CMK (cell line): ENCODE measurements at regions not wholly inside any gene's neighbourhood (a gene's known extent, or its start where the extent isn't known, plus 50 kb on each side); places are given as distances from the start of the nearest gene placed in this dataset.
"Not testable (repeated sequence)": the region's sequence is repeated elsewhere in the genome, so short reads cannot be mapped to it uniquely, and the experiment has no call there.

Experiments
- DNase-seq: peaks from one replicate; pipeline ENCODE4 v3.0.0-alpha.2; 2010; ENCODE audit warnings: low read depth

DNA sequence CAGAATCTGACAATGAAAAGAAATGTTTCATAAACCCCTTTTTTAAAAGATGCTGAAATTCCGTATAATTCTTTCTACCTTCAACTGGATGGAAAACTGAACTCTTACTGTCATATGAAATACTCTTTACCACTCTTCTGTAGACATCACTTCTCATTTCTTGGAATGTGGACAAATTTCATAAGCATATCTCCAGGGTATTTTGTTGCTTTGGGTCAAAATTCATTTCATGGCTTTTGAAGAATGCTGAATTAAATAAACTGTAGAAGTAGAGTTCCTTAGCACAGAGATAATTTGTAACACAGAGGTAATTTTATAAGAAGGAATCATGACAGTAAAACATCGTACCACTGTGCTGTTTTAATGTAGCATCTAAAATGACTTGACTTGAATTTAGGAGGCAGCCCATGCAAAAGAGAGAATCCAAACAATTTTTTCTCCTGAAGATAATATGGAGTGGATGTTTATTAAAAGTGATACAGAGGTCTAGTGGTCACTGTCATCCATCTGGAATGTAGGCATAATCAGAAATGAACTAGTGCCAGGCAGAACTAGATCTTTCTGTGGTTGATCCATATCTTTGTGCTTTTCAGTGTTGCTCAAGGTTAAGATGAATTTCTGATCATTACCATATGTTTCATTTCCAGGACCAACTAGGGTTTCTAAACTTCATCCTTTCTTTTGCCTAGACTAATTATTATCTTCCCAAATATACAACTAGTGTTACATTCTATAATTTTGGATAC lies 492.0 kb downstream of the KIF20B start:
- no peak for DNase-seq

DNA sequence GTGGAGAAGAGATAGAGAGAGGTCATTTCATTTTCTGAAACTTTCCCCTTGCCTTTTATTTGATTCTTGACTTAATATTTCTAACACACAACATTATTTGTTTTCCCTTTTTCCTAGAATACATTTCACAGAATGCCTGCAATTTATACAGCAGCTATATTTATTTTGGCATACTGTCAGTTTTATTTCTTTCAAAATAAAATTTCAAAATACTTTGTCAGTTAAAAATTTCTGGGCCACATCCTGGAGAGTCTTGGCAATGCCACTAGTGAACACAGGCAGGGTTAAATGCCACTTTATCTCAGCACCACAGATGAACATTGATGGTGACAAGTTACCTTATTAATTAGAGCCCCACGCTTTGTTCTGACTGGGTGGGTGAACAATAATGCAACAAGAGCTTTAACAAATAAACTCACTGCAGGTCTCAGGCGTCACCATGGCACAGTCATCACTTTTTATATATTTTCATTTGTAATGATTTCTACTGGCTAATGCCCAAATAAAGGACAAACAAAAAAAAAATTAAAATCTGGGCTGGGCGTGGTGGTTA lies 494.0 kb downstream of the KIF20B start:
- DNase-seq = no peak

DNA sequence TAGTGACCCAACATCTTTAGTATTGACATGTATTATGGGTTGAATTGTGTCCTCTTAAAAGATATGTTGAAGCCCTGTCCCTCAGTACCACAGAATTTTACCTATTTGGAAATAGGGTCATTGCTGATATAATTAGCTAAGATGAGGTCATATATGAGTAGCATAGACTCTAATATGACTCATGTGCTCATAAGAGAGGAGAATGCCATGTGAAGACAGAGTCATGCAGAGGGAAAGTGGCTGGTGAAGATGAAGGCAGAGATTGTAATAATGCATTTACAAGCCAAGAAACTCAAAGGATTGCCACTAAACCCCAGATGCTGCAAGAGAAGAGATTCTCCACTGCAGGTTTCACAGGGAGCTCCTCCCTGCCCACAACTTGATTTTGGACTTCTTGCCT lies 496.4 kb downstream of the KIF20B start:
- no peak for DNase-seq

DNA sequence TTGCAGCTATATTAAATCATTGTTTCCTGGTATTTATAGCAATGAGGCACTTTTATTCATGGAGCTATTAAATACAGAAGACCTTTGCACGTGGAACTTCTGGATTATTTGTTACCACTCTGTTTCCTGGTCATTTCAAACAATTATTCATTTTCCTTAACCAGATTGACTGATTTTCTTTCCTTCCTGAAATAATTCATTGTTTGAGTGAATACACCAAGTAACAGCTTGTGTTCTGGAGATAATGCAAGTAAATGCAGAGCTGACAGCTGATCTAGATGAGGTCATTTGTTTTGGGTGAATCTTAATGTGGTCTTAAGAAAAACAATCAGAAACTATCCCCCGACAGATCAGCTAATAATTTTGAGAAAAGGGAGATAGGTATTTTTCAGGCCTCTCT lies 497.7 kb downstream of the KIF20B start:
- no peak for DNase-seq

DNA sequence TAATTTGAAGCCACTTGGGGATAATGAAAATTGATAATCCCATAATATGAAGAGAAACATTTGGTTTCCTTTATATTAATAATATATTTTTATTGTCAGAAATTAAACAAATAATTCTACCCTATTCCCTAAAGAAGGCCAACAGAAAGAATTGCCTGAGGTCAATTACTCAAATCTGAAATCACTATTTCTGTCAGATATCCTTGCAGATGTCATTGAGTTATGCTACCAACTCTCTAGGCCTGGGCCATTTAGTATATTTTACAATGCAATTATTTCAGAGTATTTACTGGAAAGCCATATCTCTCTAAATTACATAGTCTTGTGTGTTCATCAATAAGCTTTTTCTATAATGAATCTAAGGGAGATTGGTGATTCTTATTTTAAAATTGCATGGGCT lies 498.1 kb downstream of the KIF20B start:
- no peak for DNase-seq

DNA sequence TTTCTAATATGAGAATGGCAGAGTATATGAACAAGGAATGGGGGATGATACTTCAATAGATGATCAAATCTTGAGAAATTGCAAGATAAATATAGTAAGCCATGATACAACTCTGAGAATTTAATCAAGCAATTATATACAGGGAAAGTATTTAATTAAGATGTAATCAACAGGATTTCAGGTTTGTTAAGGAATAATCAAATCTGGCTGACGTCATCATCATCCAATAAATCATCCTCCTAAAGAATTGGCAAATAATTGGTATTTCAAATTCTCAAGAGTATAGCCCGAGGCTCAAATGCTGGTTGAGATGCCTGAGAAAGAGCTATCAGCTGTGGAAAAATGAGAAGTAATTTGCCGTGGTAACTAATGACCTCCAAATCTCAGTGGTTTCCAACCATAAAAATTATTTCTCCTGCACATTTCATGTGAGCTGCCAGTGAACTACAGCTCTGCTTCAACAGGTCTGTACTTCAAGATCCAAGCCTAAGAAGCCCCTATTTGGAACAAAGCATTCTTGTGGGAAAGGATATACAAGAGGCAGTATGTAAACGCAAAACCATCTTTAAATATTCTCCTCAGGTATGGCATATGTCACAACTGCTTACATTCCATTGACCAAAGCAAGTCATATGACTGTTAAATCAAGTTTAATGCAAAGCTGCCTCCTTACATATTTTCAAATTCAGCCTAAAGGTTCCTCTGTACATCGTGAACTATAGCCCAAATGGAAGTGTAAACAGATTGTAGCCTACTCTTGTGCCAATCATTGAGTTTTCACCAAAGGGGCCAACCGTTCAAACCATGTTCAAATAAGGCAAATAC lies 503.0 kb downstream of the KIF20B start:
- DNase-seq = no peak

DNA sequence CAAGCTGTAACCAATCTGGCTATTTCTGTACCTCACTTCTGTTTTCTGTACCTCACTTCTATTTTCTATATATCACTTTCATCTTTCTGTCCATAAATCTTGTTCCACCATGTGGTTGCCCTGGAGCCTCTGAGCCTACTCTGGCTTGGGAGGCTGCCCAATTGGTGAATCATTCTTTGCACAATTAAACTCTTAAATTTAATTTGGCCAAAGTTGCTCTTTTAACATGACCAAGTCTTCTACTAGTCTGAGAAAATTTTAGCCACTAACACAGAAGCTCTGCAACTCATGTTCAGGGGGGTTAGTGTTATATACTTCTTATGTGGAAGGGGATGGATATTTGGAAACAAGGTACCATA lies 503.5 kb downstream of the KIF20B start:
- DNase-seq = no peak

DNA sequence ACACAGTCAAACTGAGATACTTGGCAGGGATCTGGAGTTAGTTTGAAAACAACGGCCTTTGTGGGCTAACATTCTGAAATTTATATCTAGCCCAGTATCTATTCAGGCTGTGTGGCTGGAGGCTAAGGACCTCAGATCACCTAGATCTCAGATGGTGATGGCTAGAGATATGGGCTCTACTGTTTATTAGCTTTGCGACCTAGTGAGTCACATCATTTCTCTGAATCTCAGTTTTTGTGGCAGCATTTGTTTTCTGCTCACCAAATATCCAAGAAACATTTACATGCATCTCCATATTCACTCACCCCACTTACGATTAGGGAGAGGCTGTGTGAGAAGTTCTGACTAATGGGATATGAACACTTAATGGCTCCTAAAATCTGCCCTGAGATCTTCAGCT lies 503.9 kb downstream of the KIF20B start:
- DNase-seq = no peak

DNA sequence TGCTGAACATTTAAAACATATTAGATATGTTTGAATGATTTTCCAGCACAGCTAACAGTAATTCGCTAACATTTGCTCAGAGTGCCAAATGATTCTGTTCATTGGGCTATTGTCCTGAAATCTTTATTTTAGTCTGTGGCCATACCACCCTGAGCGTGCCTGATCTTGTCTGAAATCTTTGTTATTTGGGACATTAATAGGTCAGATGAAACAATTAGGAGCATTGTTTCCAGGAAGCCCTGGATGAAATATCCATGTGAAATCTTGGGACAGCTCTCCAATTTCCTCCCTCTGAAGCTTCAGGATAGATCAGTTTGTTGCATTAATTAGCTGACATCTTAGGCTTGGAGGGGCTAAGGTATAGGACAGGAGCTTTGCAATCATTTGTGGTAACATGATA lies 512.0 kb downstream of the KIF20B start:
- no peak for DNase-seq

DNA sequence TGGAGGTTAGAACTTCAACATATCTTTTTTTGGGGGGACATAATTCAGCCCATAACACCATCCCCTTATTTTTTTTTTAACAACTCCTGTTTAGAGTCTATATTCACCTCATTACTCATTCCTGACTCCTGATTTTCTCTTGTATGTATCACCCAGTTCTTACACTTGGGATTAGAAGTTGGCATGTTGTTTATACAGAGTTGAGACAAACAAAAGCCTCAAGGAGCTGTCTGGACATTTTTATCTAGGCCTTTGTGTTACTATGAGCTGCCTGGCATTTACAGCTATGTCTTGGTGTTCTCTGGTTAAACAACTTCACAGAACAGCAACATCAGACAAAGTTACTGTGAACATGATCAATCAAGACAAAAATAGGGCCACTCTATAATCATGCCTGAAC lies 517.5 kb downstream of the KIF20B start:
- DNase-seq = no peak

DNA sequence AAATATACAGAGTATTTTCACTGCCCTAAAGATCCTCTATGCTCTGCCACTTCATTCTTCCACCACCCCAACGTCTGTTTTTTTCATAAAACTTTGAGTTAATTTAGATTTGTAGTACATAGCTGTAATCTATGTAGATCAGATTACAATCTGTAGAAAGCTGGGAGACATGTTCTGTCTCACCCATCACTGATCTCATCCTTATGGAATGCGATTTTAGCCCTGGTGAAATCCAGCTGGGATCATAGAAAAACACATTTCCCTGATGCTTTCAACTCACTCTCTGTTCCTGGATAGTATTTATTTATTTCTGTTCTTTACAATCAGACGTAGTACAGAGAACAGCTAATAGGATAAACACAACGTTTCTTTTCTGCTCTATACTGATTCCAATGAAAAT lies 521.0 kb downstream of the KIF20B start:
- DNase-seq = no peak

DNA sequence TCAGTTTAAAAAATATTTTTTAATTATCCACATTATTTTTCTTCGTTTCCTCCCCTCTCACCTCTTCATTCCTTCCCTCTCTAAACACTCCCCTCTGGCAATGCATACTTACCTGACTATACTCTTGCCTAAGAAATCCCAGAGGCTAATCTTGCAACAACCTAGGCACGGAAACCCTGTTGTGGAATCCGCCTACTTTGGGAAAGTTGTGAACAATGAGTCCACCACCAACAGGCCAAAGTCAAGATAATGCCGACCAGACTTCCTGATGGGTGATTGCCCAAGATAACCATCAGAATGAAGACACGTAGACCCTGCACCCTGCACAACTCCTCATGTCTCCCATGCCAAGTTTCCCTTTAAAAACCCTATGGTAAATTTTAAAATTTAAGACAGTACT lies 521.5 kb downstream of the KIF20B start:
- no peak for DNase-seq

DNA sequence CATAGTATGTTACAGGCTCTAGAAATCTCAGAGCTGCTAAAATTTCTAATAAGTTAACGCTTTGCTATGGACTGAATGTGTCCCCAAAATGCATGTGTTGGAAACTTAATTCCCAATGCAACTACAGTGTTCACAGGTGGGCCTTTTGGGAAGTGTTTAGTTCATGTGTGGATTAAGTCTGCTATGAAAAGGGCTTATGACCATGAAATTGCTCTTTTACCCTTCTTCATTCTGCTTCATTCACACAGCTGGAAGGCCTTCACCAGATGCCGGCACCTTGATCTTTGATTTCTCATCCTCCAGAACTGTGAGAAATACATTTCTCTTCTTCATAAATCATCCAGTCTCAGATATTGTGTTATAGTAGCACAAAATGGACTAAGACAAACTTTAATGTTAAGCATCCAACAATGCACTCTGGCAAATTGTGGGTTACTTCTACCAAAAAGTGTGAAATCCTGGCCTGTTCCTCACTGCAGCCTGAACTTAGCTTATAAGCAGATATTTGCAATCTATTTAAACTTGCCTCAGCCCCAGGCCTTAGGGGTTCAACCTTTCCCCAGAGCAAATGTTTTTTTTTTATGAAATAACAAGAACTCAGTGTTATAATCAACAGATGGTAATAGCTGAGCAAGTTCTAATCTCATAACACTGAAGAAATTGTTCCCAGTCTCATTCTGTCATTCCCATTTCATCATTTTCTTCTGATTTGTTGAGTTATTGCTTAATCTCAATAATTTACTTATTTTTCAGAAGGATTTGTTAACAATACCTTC lies 523.6 kb downstream of the KIF20B start:
- DNase-seq = no peak

DNA sequence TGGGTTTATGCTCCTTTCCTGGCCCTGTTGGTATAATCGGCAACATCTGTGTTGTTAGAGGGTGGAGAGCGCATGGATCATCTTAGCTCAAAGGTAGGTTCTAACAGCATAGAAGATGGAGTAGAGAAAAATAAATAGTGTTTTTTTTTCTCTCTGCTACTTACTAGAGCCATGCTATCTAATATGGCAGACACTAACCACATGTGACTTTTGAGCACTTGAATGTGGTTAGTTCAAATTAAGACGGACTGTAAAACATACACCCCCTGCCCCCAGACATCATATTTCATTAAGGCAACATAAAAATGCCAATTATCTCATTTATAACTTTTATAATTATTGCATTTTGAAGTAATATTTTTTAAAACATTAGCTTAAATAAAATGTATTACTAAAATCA lies 525.1 kb downstream of the KIF20B start:
- no peak for DNase-seq

DNA sequence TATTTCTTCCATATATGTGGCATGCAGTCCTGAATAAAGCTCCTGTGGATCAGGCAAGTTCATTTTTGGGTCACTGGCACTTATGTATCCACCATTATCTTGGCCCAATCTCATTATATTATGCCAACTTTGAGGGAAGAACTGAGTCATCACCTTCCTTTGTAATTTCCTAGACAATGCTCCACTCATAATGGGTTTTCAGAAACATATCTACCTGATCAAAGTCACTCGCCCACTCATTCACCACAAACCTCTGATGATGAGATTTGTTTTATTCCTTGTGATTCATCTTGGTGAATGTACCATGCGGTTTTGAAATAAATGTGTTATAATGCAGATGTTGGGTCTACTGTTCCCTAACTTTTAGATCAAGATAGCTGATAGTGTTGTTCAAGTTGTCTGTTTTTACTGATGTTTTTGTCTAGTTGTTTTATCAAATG lies 525.8 kb downstream of the KIF20B start:
- DNase-seq = no peak

DNA sequence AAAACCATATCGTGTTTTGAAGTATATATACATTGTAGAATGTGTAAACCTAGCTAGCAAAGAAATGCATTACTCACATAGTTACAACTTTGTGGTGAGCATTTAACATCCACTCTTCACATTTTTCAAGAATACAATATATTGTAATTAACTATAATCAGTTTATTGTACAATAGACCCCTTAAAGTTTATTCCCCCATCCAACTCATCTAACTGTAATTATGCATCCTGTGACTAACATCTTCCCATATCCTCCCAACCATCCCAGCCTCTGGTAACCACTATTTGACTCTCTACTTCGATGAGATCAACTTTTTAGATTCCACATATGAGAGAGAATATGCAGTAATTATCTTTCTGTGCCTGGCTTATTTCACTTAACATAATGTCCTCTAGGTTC lies 526.4 kb downstream of the KIF20B start:
- DNase-seq = no peak

DNA sequence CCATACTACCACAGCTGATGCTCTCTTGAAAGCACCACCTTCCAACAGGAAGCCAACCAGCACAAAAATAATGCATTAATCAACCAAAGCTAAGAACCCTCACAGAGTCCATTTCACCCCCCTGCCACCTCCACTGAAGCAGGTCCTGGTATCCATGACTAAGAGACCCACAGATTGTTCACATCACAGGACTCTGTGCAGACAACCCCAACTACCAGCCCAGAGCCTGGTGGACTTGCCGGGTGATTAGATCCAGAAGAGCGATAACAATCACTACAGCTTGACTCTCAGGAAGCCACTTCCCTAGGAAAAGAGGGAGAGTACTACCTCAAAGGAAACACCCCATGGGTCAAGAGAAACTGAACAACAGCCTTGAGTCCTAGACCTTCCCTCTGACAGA lies 528.1 kb downstream of the KIF20B start:
- DNase-seq = no peak

DNA sequence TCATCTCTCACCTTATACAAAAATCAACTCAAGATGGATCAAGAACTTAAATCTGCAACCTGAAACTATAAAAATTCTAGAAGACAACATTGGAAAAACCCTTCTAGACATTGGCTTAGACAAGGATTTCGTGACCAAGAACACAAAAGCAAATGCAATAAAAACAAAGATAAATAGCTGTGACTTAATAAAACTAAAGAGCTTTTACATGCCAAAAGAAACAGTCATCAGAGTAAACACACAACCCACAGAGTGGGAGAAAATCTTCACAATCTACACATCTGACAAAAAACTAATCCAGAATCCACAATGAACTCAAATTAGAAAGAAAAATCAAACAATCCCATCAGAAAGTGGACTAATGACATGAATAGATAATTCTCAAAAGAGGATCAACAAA lies 532.4 kb downstream of the KIF20B start:
- not testable (repeated sequence) for DNase-seq

DNA sequence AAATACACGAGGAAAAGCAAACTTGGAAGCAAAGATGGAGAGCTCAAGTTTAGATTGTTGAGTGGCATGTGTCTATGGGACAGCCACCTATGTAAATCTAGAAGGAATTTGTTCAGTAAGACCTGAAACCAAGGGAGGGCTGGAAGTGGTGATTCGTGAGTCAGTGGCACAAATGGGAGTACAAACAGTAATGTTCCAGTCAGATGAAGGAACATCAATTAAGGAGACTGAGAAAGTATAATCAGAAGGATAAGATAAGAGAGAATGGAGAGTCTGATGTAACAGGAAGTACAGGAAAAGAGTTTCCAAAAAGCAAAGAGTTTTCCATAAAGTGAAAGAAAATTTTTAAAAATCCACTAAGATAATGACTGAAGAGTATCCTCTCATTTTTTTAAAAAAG lies 544.2 kb downstream of the KIF20B start:
- no peak for DNase-seq

DNA sequence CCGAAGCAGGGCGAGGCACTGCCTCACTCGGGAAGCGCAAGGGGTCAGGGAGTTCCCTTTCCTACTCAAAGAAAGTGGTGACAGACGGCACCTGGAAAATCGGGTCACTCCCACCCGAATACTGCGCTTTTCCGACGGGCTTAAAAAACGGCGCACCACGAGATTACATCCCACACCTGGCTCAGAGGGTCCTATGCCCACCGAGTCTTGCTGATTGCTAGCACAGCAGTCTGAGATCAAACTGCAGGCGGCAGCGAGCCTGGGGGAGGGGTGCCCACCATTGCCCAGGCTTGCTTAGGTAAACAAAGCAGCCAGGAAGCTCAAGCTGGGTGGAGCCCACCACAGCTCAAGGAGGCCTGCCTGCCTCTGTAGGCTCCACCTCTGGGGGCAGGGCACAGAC lies 549.4 kb downstream of the KIF20B start:
- not testable (repeated sequence) for DNase-seq

DNA sequence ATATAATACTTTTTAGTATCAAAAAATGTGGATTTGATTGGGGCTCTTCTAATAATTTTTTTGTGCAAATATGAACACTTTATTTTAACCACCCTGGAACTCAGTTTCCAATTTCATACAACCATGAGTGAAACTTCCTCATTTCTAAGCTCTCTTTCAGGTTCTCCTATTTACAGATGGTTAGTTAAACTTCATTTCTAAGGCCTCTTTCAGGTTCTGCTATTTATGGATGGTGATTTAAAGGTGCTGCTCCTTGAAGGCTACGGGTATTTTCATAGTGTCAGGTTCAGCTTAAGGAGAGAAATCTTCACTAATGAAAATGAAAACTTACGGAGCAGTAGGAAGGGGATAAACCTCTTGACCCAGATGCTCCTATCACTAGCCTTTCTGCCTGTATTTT lies 568.3 kb downstream of the KIF20B start:
- no peak for DNase-seq

DNA sequence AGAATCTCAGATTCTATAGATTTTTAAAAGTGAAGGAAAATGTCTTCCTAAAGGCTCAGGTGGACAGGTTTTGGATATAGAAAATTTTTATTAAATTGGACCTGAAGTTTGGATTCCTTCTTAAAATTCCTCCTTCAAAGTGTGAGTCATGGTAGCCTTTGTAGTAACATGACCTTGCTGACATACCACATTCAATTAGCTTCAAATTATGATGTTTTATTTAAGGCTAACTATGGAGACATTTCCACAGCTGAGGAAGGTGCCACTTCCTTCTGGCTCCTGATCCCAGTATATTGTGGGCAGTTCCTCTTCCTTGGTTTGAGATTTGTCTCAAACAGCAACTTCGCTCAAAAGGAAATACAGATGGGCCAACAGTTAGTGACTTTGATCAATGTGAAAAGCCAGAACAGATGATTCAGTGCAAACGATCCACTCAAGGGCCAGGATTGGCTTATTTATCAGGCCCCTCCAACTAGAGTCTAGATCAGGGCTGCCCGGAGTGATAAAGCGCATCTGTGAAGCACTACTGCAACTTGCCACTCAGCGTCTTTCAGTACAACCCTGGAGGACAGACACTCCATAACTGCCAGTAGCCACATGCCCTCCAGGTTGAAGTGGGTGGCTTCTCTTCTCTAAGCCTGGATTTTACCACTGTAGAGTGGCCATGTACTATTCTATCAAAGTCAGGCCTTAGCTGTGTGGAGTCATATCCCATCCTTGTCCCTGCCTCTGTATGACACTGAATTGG lies 573.5 kb downstream of the KIF20B start:
- no peak for DNase-seq
